ENCODE measurements at regions not wholly inside any gene's neighbourhood (a gene's known extent, or its start where the extent isn't known, plus 50 kb on each side); places are given as distances from the start of the nearest gene placed in this dataset.
"Not testable (repeated sequence)": the region's sequence is repeated elsewhere in the genome, so short reads cannot be mapped to it uniquely, and the experiment has no call there.

DNA sequence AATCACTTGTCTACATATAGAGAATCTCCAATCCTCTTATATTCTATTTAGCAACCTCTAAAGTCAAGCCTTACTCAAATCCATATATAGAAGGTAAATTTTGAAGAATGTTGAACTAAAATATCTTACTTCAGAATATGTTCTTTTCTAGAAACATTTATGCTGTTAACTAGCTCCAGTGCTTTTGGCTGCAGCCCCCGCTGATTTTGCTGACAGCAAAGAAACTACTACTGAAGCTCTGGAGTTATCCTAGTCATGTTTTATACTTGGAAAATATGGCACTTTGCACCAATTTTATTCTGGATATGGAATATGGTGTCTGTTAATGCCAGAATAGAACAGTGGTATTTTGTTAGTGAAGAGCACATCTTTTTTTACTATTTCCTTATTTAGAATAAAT lies 212.4 kb upstream of the FSIP2 start:
- DNase-seq = no peak

DNA sequence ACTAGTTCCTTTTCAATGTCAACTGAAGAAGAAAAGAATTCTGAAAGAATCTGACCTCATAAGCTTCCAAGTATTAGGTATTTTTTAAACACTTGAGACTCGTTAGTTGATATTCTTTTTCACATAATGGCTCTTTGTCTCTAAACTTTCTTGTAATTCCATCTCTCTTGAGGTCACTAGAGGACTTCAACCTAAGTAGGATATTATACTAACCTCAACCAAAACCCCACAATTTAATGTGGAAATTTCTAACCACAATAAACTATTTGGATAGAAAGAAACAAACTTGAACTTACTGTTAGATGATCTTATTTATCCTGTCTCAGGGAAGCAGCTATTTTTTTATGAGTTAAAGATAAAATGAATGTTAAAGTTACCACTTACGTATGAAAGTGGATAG lies 206.9 kb upstream of the FSIP2 start:
- DNase-seq = no peak

DNA sequence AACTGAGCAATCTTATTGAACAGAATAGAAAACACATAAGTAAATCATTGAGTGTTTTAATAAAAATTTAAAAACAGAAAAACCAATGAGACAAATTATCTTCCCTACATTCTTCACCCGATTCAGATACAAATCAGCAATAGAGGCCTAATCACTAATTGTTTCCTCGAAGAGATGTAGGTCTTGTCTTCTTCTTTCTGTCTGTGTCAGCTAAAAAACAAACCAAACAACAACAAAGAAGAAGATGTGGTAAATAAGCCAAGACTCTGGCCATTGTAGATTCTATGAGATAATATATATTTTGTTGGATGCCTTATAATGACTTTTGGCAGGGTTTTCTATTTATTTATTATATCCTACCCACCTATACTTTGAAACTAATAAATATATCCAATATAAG lies 200.9 kb upstream of the FSIP2 start:
- no peak for DNase-seq

DNA sequence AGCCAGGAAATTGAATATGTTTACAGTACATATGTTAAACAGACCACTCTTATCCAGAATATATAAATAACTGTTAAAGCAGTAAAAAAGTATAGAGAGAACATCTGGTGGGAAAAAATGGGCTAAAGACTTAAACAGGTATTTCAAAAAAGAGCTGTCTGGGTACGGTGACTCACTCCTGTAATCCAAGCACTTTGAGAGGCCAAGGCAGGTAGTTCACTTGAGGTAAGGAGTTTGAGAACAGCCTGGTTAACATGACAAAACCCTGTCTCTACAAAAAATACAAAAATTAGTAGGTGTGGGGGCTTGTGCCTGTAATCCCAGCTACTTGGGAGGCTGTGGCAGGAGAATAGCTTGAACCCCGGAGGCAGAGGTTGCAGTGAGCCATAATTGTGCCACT lies 171.4 kb upstream of the FSIP2 start:
- no peak for DNase-seq

DNA sequence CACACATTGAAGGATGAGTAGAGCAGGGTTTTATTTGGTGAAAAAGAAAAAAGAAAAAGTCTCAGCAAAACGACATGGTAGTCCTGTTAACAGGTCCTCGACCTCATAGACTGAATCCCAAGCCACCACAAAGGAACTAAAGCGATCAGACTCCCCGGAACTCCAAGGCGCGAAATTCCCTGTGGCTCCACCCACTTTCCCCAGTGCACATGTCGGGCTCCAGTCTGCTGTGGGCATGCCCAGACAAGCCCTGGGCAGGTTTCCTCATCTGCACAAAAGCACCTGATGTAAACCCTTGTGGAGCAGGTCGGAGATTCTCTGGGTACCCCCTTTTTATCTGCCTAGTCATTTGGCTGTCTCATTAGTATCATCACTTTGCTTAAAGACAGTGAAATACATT lies 170.7 kb upstream of the FSIP2 start:
- DNase-seq = no peak

DNA sequence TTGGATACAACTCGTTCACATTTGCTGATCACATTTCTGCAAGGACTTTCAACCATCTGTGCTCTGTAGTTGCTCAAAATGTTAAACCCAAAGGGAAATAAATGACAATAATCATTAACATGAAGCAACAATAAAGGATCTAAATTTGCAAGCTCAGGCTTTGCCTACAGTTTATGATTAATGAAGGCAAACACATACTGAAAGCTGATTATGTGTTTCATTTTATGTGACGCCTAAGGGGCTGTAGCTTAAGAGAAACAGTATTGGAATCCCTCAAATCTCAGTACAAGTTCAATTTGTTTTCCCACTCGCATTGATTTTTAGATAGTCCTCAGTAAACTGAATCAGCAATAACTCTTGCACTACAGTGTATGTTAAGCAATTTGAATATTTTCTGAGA lies 160.3 kb upstream of the FSIP2 start:
- no peak for DNase-seq

DNA sequence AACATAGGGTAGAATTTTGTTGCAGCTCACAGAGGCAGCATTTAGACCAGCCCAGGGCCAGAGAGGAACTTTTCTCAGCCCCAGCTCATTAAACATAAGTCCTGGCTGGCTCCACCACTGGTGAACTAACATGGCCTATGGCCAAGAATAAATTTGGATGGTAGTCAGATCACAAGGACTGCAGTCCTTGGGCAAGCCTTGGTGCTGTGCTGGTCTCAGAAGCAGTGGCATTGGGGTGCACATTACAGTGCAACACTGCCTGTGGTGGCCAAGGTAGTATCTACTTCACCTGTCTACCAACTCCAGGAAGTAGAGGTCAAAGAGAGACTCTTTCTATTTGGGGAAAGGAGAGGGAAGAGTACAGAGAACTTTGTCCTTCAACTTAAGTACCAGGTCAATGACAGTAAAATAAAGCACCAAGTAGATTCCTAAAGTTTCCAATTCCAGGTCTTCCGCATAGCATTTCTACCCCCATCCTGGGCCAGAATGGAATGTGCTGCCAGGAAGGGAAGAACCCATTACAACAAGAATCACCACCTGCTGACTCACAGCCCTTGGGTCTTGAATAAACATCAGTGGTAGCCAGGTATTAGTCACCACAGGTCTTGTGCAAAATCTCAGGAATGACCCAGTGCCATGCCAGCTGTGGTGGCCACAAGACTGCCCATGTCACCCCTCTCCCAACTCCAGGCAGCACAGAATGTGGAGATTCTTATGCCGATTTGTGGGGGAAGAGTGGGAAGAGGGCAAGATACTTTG lies 155.4 kb upstream of the FSIP2 start:
- DNase-seq = peak; percentile 91

DNA sequence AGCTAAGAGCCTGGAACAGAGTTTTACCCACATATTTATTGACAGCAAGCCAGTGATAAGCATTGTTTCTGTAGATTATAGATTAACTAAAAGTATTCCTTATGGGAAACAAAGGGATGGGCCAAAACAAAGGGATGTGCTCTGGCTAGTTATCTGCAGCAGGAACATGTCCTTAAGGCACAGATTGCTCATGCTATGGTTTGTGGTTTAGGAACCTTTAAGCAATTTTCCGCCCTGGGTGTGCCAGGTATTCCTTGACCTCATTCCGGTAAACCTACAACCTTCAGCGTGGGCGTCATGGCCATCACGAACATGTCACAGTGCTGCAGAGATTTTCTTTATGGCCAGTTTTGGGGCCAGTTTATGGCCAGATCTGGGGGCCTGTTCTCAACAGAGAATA lies 153.4 kb upstream of the FSIP2 start:
- not testable (repeated sequence) for DNase-seq

DNA sequence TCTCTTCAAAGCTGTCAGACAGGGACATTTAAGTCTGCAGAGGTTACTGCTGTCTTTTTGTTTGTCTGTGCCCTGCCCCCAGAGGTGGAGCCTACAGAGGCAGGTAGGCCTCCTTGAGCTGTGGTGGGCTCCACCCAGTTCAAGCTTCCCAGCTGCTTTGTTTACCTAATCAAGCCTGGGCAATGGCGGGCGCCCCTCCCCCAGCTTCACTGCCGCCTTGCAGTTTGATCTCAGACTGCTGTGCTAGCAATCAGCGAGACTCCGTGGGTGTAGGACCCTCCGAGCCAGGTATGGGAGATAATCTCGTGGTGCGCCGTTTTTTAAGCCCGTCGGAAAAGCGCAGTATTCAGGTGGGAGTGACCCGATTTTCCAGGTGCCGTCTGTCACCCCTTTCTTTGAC lies 147.3 kb upstream of the FSIP2 start:
- DNase-seq = not testable (repeated sequence)

DNA sequence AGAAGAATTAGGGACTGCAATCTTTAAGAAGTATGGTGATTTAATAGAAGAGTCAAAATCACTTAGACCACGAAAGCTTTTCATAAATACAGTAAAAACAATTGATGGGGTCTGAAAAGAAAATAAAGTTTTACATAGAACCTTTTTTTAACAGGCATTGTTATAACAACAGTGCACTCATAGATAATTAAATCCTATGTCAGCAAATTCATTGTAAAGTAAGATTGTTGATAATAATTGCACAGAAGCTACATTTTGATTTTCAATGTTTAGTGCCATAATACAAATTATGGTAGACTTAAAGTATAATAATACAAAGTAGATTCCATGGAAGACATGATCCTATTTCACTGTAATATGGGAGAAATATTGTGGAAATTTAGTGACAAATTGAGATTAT lies 130.7 kb upstream of the FSIP2 start:
- no peak for DNase-seq

DNA sequence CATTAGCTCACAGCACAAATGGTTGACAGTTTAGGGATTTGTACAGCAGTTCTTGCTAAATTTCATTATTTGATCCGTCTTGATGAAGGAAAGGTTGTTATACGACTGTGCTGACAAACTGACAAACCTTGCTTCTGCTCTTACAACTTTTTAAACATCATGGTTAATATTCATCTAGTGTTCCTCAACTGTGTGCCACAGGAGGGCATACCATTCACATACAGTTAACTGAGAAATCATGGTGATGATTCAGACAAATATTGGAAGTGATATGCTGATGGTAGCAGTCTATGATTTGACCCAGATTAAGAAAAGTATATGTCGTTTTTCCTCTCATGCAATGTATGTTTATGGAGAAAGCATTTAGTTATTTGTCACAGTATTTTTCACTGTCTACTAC lies 129.8 kb upstream of the FSIP2 start:
- DNase-seq = peak; percentile 33

DNA sequence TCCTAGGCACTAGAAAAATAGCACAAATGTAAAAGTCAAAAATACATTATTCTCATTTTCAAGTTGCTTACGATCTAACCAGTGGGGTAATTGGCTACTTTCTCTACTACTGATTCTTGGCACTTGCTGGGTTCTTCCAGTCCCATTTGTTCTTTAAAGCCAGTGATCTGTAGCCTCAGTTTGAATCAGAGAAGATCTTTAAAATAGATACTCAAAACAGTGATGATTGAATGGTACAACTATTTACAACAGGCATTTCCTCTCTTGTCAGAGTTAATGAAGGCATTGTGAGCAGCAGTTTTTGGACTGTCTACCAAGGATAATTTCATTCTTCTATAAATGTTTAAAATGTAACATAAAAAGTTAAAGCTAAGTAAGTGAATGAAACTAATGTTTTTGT lies 128.3 kb upstream of the FSIP2 start:
- peak; percentile 10 for DNase-seq

DNA sequence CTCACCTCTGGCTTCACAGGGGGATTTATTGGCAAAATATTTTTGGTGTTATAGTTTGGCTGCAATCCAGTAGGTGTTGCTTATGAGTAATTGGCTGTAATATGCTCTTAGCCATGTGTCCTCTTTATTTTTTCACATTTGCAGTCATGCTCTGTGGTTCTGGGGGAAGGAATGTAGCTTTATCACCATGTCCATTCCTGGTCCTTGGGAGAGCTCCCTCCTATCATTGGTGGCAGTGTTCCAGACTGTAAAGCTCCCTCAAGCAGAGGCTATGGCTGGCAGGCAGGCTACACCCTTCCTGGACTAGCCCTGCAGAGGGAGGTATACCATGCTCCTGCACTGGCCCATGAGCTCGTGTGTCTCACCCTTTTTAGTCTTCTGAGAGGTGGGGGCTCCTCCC lies 120.0 kb upstream of the FSIP2 start:
- DNase-seq = peak; percentile 79

DNA sequence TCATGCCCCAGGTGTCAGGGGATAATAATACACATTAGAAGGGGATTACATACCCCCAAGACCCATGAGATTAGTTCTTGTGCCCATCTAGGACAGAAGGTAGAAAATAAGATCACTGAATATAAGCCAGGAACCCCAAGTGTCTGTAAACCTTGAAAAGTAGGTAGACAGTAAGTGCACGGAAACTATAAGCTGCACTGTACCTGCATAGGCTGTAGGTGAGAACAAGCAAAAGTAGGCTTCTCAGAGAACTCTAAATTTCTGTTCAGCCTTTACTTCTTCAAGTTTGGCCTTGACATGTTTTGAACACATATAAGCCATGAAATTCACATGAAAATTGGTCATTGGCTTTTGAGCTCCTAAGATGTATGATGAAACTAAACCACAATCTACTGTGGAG lies 113.0 kb upstream of the FSIP2 start:
- no peak for DNase-seq

DNA sequence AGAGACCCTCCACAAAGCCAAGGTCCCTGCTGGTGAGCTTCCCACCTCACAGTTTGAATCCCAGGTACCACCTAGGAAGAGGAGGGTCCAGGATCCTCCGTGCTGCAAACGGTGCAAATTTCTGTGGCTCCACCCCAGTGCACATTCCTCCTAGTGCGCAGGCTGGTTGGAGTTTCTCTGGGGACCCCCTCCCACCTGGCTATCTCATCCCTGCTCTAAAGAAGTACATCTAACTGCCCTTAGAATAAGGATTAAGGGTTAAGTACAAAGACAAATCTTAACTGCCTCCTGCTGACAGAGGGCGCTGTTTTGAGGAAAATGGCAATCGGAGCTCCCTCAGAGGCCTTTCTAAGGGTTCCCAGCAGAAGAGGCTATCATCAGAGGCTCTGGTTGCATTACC lies 109.6 kb upstream of the FSIP2 start:
- DNase-seq = no peak

DNA sequence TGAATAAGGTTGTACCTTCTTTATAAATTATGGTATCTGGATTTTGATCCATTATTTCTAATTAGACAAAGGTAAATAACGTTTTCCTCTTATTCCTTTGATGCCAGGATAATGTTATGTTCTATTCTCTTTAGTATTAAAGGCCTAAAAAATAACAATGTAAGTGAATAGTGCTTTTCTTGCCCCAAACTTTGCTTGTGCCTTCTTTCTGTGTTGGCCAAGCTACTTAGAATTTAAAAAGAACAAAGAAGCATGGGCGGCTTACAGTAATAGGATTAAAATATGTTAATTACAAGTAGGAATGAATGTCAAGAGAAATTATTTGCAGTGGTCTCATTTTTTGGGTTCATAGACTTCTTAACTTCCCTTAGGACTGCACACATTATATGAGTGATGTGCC lies 105.0 kb upstream of the FSIP2 start:
- no peak for DNase-seq

DNA sequence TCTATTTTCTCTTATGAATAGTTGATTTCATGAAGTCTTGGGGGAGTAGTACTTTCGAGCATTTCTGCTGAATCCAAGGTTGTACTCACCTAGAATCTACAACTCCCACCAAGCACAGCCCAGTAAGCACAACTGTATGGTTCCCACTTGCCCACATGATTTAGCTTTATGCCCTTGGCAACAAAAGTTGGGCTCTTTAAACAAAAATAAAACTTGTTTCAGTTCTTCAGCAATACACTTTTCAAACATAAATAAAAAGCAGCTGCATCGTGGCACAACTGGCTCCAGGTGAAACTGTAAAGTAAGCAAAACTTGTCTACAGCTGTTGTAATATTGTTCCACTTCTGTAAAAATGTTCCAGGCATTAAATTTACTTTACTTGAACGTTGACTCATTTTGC lies 99.8 kb upstream of the FSIP2 start:
- no peak for DNase-seq

DNA sequence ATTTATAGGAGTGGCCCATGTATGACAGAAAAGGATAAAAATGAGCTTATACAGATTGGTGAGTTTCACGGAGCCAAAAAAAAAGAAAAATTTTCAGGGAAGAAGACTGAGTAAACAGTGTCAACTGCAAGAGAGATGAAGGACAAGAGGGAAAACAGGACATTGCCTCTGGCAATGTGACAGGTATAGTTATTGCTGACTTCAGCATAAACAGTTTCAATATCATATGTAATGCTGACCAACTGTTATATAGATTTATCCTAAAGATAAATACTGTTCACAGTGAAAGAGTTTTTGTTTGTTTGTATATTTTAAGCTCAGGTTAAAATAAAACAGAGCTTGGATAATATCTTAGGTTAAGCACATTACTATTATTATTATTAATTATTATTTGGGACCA lies 98.0 kb upstream of the FSIP2 start:
- DNase-seq = no peak

DNA sequence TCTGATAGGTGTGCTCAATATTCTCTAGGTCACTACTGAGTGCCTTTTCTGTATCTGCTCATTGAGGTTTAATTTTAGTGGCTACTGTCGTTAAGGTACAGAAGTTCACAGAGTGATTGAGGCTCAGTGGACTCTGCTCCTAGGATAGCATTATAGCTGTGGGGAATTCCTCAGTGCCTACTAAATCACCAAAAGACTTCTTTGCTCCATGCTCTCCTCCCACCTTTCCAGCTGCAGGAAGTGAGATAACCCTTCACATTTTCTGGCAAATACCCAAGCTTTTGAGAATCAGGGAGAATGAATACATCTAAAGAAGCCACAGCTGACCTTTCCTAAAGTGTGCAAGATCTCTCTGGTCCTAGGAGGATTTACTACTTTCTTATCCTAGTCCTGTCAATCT lies 95.2 kb upstream of the FSIP2 start:
- DNase-seq = peak; percentile 27

DNA sequence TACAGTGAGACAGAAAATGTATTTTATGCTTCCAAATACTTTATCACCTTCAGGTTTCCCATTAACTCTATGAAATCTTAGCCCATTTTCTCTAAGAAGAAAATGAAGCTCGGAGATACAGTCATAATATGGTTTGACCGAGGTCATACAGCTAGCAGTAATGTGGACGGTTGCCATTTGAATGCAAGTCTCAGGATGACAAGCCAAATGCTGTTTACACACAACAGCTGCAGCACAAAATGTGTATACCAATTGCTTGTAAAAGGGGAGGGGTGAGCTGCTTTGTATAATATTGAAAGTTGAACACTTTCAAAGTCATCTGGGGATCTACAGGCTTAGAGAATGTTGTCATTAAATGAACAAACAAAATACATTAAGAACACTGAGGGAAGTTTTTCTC lies 93.8 kb upstream of the FSIP2 start:
- DNase-seq = no peak

DNA sequence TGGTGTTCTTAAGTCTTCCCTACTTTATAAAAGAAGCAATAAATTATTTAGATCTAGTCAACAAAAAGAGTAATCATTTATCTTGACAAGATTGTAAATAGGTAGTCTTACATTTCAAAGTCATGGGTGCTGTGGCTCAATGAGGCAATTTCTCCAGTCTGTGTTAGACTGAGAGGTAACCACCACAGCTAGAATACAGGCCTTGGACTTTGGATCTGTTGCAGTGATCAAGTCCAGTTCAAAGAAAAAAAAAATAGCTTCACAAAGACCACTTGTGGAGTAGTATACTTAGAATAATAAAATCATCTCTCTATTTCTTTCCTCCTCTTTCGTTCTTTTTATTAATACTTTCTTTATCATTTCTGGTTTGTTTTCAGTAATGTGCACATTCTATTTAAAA lies 93.1 kb upstream of the FSIP2 start:
- DNase-seq = no peak

DNA sequence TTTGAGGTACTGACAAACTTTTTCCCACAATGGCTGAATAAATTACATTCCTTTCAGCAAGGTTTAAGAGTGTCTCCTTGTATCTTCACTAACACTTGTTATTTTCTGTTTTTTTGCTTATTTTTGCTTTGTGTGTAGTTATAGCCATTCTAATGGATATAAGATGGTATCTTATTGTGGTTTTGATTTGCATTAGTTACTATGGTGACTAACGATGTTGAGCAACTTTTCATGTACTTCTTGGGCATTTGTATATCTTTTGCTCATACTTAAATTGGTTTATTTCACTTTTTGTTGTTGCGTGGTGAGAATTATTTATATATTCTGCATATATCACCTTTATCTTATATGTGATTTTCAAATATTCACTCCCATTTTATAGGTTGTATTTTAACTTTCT lies 79.9 kb upstream of the FSIP2 start:
- no peak for DNase-seq

DNA sequence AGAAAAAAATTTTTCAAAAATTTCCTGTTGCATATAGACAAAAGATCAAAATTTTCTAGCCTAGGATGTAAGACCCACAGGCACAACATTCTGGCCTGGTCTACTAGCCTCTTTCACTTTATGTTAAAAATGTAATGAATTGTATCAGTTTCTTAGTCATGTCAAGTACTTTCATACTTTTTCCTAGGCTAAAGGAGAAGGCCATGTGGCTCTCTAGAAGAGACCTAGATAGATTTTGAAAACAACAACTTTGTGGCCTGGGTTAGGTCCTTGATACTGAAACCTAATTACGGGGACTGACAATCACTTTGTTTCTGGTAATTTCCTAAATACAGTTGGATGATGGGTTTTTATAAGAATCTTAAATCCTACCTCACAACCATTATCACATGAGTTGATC lies 74.8 kb upstream of the FSIP2 start:
- DNase-seq = no peak

DNA sequence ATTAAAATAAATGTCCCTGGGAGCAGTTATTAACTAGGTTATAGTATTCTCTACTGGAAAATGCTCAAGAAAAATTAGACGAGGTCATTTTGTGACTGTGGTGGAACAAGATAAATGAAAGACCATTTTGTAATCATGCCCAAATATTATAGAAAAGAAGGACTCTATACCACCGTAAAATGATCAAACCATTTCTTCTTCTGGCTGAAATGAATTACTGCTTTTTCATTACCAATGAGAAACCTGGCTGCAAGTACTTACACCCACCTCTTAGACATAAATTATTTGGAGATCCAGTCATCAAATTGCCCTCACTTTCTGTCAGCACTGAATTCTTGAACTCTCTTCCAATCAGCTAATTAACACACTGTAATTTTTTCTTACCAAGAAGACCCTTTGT lies 74.2 kb upstream of the FSIP2 start:
- no peak for DNase-seq

DNA sequence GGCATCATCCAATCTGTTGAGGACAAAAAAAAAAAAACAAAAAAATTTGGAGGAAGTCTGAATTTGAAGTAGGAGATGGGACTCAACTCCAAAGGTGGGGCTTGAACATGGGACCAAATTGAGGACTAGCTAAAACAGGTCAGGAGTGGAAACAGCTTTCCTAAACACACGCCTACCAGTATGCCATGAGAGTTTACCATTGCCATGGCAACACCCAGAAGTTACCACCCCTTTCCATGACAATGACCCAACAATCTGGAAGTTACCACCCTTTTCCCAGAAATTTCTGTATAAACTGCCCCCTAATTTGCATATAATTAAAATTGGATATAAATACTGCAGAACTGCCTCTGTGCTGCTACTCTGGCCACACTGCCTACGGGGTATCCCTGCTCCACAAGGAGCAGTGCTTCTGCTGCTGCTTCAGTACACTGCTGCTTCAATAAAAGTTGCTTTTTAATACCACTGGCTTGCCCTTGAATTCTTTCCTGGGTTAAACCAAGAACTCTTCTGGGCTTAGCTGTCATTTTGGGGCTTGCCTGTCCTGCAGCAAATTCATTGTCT lies 73.3 kb upstream of the FSIP2 start:
- DNase-seq = no peak
